Activated CD8-positive, alpha-beta T cell treated with anti-CD3 and anti-CD28 coated beads, Interleukin-2, amount 10 ng/mL, durations not matched to agents 7 days and 5 days (primary cell): ENCODE measurements at regions not wholly inside any gene's neighbourhood (a gene's known extent, or its start where the extent isn't known, plus 50 kb on each side); places are given as distances from the start of the nearest gene placed in this dataset.

ENCODE experiments used
- ATAC-seq: fragments of 150-1000 bp; cut with Tn5 transposase; one replicate; pipeline ENCODE4 v1.10.0; 2021; ENCODE audit warnings: moderate library complexity
- CTCF ChIA-PET: fragments of 350-600 bp; sonication (Branson Sonifier 250); formaldehyde crosslinking; loops from one replicate; lab custom pipeline; 2021; ENCODE audit warnings: antibody characterized with exemption; lab: Charles Lee
- POLR2A ChIA-PET: fragments of 350-600 bp; sonication (Branson Sonifier 250); formaldehyde crosslinking; loops from one replicate; lab custom pipeline; 2021; ENCODE audit warnings: antibody characterized with exemption; lab: Charles Lee
- DNase-seq: peaks from one replicate; pipeline ENCODE4 v3.0.0-alpha.2; 2020
- H3K27ac Mint-ChIP-seq: one replicate; pipeline ENCODE4 v1.8.0; 2021; ENCODE audit warnings: mild to moderate bottlenecking, mixed read lengths
- H3K27me3 Mint-ChIP-seq: one replicate; pipeline ENCODE4 v1.8.0; 2021; ENCODE audit warnings: low read depth, mixed read lengths
- H3K36me3 Mint-ChIP-seq: one replicate; pipeline ENCODE4 v1.8.0; 2021; ENCODE audit warnings: low read depth, mixed read lengths
- H3K4me1 Mint-ChIP-seq: one replicate; pipeline ENCODE4 v1.8.0; 2021; ENCODE audit warnings: low read depth, mixed read lengths
- H3K4me3 Mint-ChIP-seq: one replicate; pipeline ENCODE4 v1.8.0; 2021; ENCODE audit warnings: mild to moderate bottlenecking, mixed read lengths
- H3K9me3 Mint-ChIP-seq: one replicate; pipeline ENCODE4 v1.8.0; 2022; ENCODE audit warnings: mixed read lengths; ENCODE audit not compliant: insufficient read depth

DNA sequence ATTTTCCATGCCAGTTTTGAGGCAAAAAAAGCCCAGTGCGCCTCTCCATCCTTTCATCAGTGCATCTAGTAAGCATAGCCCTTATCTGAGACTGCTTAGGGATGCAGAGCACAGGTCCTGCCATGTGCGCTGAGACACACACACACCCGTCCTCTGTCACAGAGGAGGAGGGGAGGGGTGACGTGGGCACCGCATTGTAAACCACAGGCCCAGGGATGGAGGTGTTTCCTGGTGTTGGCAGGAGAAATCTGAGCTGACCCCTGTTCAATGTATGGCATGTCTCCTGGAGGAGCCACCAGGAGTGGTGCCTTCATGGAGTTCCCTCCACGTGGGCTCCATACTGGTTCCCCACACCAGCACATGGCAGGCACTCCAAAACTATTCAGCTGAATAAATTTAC, 65.8 kb upstream of the HELT start:
- POLR2A ChIA-PET: no interaction called here
- H3K4me3 Mint-ChIP-seq: no peak overlapping the region
- CTCF ChIA-PET: no interaction called here
- ATAC-seq (no peak), DNase-seq (no peak)
- H3K36me3 Mint-ChIP-seq: no peaks in the 10 kb centered on the region
- no peaks in the 10 kb centered on the region for H3K4me1 Mint-ChIP-seq
- H3K27ac Mint-ChIP-seq: no peak overlapping the region
- H3K27me3 Mint-ChIP-seq: peaks cover 12% of the 10 kb centered on the region
- no peaks in the 10 kb centered on the region for H3K9me3 Mint-ChIP-seq

DNA sequence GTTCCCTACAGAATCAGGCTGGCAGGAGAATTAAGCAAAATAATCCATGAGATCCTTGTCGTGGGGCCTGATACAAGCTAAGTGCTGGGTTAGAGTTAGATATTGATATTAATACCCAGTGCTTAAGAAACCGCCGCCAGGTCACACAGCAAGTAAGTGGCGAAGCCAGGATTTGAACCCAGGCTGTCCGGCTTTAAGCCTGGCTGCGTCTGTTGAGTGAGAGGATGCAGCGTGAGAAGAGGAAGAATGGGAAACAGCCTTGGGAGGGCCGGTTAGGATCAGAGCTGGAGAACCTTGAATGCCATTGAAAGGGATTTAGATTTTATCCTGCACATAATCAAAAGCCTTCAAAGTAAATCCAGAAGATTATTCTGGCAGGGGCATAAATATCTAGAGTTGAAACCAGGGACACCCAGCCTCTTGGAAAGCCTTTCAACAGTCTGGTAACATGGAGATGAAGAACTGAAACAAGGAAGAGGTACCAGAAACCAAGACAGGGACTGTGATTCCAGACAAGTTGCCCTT, 64.8 kb upstream of the HELT start:
- no peaks in the 10 kb centered on the region for H3K9me3 Mint-ChIP-seq
- peaks cover 10% of the 10 kb centered on the region for H3K27me3 Mint-ChIP-seq
- peaks cover under 1% of the 10 kb centered on the region for H3K4me1 Mint-ChIP-seq
- no peak for ATAC-seq
- H3K36me3 Mint-ChIP-seq: no peaks in the 10 kb centered on the region
- ChIA-PET POLR2A (no interaction called here), CTCF (no interaction called here)
- no peak overlapping the region for H3K4me3 Mint-ChIP-seq
- DNase-seq: no peak
- H3K27ac Mint-ChIP-seq: no peak overlapping the region

DNA sequence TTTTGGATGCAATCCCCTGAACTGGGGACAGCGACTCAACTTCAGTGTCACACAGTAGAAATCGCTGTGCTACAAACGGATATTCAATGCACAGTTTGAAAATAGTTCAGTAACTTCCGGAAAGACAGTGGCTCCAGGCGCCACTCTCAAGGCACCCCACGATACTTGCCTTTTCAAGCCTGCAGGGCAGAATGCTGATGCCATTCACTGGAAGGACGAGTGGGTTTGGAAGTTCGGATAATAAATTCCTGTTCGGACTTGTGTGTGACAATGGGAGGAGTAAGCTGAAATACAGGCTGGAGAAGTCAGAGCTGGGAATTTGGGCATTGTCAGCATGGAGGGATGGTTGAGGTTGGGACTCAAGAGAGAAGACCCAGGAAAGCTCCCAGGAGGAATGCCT, 64.3 kb upstream of the HELT start:
- ChIA-PET CTCF (no interaction called here), POLR2A (no interaction called here)
- DNase-seq (no peak), ATAC-seq (no peak)
- Mint-ChIP-seq H3K27ac (no peak overlapping the region), H3K9me3 (no peaks in the 10 kb centered on the region), H3K4me1 (peaks cover 2% of the 10 kb centered on the region), H3K27me3 (peaks cover 11% of the 10 kb centered on the region), H3K36me3 (no peaks in the 10 kb centered on the region), H3K4me3 (no peak overlapping the region)

DNA sequence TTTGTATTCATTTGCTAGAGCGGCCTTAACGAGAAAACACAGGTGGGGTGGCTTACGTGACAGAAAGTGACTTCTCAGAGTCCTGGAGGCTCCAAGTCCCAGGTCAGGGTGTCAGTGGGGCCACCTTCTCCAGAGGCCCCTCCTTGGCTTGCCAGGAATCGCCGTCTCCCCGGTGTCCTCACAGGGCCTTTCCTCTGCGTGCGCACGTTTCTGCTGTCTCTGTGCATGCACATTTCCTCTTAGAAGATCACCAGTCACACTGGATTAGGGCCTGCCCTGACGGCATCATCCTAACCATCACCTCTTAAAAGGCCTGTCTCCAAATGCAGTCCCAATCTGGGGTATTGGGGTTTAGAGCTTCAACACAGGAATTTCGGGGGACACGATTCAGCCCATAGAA, 63.8 kb upstream of the HELT start:
- Mint-ChIP-seq H3K27me3 (peaks cover 9% of the 10 kb centered on the region), H3K4me1 (peaks cover 2% of the 10 kb centered on the region), H3K27ac (no peak overlapping the region), H3K9me3 (no peaks in the 10 kb centered on the region), H3K36me3 (no peaks in the 10 kb centered on the region), H3K4me3 (no peak overlapping the region)
- DNase-seq (no peak), ATAC-seq (no peak)
- ChIA-PET POLR2A (no interaction called here), CTCF (no interaction called here)

DNA sequence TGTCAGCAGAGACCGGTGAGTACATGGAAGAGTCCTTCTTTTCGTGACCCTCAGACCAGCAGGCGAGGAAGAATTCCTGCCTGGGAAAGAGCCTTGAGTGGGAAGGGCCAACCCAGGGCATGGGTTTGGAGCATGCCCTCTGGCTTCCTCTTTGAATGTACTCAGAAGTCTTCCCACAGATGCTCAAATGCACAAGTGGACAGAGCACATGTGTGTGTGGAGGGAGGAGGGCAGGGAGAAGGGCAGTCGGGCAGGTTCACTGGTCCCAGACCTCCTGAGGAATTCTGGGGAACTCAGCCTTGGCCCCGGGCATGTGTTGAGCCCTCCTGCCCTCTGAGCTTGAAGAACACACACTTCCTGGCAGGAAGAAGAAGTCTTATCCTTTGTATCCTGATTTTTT, 63.2 kb upstream of the HELT start:
- Mint-ChIP-seq H3K36me3 (no peaks in the 10 kb centered on the region), H3K4me3 (no peak overlapping the region), H3K27me3 (peaks cover 10% of the 10 kb centered on the region), H3K4me1 (peaks cover 2% of the 10 kb centered on the region), H3K9me3 (no peaks in the 10 kb centered on the region), H3K27ac (no peak overlapping the region)
- ChIA-PET CTCF (no interaction called here), POLR2A (no interaction called here)
- ATAC-seq (no peak), DNase-seq (no peak)

DNA sequence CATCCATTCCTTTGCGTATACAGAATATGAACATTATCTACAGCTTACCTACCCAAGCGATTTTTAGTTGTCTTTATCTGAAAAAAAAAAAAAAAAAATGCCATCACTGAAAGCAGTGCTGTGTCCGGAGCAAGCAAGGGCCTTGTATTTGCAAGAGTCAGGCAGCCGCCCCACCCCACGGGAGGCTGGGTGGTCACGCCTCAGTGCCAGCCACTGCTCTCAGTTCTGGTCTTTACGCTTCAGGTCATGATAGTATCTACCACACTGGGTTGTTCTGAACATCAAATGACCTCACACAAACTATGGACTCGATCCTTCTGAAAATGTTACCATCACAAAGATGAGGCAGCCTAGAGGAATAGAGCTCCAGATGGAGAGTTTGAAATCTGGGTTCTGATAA, 62.7 kb upstream of the HELT start:
- H3K4me3 Mint-ChIP-seq: no peak overlapping the region
- peaks cover 2% of the 10 kb centered on the region for H3K4me1 Mint-ChIP-seq
- peaks cover 13% of the 10 kb centered on the region for H3K27me3 Mint-ChIP-seq
- ATAC-seq: no peak
- DNase-seq: no peak
- no peaks in the 10 kb centered on the region for H3K9me3 Mint-ChIP-seq
- H3K27ac Mint-ChIP-seq: no peak overlapping the region
- CTCF ChIA-PET: no interaction called here
- no peaks in the 10 kb centered on the region for H3K36me3 Mint-ChIP-seq
- POLR2A ChIA-PET: no interaction called here

DNA sequence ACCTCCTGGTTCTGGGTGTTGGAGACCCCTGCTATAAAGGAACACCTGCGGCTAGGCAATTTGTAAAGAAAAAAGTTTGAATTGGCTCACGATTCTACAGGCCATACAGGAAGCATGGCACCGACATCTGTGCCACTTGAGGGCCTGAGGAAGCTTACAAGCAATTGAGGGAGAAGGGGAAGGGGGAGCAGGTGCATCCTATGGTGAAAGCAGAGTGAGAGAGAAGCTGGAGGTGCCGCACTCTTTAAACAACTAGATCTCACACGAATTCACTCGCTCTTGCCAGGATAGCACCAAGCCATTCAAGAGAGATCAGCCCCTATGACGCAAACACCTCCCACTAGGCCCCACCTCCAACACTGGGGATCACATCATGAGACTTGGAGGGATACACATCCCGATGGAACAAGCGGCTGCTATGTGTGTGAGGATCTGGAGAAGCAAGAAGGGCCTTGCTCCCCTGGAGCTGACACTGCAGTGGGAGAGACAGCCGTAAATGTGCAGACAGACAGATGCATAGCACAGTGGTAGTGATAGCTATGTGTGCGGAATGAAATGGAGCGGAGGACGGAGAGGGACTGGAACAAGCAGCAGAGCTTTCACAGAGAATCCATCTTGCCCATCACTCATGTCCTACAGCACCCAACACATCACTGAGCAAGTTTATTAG, 60.7 kb upstream of the HELT start:
- peaks cover 2% of the 10 kb centered on the region for H3K4me1 Mint-ChIP-seq
- no peak overlapping the region for H3K27ac Mint-ChIP-seq
- no peak for ATAC-seq
- H3K36me3 Mint-ChIP-seq: no peaks in the 10 kb centered on the region
- H3K4me3 Mint-ChIP-seq: no peak overlapping the region
- H3K27me3 Mint-ChIP-seq: peaks cover 13% of the 10 kb centered on the region
- ChIA-PET CTCF (interaction anchor here (1.2 kb wide), 1 partner anchor 212 kb away, joined by 3 read pairs; no protein-coding TSS in a partner anchor), POLR2A (no interaction called here)
- DNase-seq: no peak
- no peaks in the 10 kb centered on the region for H3K9me3 Mint-ChIP-seq

DNA sequence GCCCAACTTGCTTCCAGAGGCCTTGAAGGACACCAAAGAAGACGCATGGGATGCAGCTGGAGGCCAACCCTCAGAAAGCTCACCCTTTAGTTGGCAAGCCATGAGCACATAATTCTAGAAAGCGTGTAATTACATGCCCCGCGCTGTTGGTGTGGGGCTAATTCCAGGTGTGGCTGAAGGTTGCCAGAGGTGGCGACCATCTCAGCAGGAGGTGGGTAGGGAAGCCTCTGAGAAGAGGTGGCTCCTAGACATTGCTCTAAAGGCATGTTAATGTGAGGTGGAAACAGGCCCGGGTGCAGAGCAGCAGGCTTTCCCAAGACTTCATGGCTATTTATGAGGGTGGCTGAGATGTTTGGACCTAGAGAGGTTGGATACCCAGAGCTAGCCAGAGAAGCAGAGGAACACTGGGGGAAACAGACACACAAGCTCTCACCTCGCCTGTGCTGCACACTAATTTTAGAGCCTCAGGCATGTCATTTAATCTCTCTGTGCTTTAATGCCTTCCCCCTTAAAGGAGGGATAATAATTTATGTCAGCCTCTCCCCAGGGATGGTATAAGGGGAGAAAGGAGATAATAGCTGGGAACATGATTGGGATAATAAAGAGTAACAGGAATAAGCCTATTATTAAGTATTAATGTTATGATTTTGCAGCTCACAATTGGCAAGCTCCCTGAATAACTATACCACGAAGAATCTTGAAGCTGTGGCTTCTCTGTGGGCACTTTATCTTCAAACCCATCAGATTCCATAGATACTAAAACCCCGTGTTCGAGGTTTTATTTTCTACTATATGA, 60.0 kb upstream of the HELT start:
- Mint-ChIP-seq H3K4me1 (peaks cover 2% of the 10 kb centered on the region), H3K9me3 (no peaks in the 10 kb centered on the region), H3K27ac (no peak overlapping the region), H3K4me3 (no peak overlapping the region), H3K27me3 (peaks cover 13% of the 10 kb centered on the region), H3K36me3 (no peaks in the 10 kb centered on the region)
- no peak for DNase-seq
- POLR2A ChIA-PET: no interaction called here
- CTCF ChIA-PET: interaction anchor here (1.2 kb wide), 1 partner anchor 213 kb away, joined by 3 read pairs; no protein-coding TSS in a partner anchor
- ATAC-seq: no peak

DNA sequence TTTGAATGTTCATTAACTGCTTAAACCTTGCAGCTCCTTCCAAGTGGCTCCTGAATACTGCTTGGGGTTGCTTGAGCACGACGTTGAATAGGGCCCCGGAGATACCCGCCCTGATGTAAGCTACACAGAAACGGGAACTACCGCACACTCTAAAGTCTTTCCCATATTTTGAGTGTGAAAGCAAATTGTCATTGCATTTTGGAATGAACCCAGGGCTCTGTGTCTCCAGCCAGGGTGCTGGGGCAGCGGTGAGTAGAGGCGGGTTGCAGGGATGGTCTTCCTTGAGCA, 59.4 kb upstream of the HELT start:
- H3K9me3 Mint-ChIP-seq: no peaks in the 10 kb centered on the region
- H3K4me1 Mint-ChIP-seq: peaks cover 2% of the 10 kb centered on the region
- peaks cover 13% of the 10 kb centered on the region for H3K27me3 Mint-ChIP-seq
- ChIA-PET CTCF (no interaction called here), POLR2A (no interaction called here)
- DNase-seq (no peak), ATAC-seq (no peak)
- no peak overlapping the region for H3K27ac Mint-ChIP-seq
- H3K4me3 Mint-ChIP-seq: no peak overlapping the region
- no peaks in the 10 kb centered on the region for H3K36me3 Mint-ChIP-seq

DNA sequence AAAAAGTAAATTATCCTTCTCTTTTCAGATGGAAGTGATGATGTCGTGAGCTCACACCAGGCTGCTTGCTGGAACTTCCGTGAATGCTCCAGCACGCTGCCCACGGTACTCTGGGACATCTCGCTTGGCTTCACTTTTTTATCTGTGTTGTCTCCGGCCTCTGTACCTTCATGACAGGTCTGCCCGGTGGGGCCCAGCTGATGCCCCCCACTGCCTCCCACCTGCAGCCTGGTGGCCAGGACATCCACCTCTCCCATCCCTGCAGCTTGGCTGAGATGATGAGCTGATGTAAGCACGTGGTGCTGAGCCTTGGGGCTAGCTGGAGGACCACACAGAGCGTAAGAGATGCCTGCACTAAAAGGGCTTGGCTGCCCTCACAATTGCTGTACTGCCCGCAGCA, 59.0 kb upstream of the HELT start:
- CTCF ChIA-PET: no interaction called here
- H3K4me1 Mint-ChIP-seq: peaks cover 2% of the 10 kb centered on the region
- DNase-seq (no peak), ATAC-seq (no peak)
- H3K27ac Mint-ChIP-seq: no peak overlapping the region
- no peak overlapping the region for H3K4me3 Mint-ChIP-seq
- POLR2A ChIA-PET: no interaction called here
- H3K36me3 Mint-ChIP-seq: no peaks in the 10 kb centered on the region
- H3K27me3 Mint-ChIP-seq: peaks cover 13% of the 10 kb centered on the region
- H3K9me3 Mint-ChIP-seq: no peaks in the 10 kb centered on the region

DNA sequence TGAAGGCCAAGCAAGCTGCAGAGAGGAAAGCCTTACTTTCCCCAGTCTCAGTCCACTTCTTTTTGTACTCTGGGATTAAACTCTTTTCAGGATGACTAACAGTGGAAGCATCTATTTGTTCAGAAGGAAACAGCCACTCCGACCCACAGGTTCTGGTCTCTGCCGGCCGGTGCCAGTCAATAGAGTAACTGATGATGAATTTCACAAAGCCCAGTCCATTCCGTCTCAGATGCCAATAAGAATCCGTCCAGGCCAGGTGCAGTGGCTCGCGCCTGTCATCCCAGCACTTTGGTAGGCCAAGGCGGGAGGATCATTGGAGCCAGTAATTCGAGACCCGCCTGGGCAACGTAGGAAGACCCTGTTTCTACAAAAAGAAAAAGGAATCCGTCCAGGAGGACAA, 58.5 kb upstream of the HELT start:
- Mint-ChIP-seq H3K36me3 (no peaks in the 10 kb centered on the region), H3K27ac (no peak overlapping the region), H3K4me3 (no peak overlapping the region), H3K4me1 (peaks cover 2% of the 10 kb centered on the region), H3K9me3 (peaks cover under 1% of the 10 kb centered on the region), H3K27me3 (peaks cover 13% of the 10 kb centered on the region)
- DNase-seq (no peak), ATAC-seq (no peak)
- CTCF ChIA-PET: no interaction called here
- POLR2A ChIA-PET: no interaction called here

DNA sequence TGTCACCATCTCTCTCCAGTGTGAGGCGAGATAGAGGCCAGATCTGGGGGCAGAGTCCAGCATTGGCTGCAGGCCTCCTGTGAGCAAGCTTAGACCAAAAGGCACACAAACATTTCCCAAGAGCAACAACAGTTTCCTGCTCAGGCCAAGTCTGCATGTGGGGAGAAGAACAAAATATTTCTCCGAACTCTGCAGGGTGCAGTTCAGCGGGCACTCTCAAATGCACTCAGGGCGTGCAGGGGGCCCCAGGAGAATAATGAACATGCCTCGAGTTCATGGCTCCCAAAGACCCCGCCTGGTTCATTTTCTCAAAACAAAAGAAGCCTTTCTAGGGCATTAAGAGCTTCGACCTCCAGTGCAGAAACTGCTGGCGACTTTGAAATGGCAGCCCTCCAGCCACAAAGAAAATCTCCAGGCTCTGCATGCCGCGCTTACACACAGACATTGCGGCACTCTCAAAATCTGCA, 57.8 kb upstream of the HELT start:
- H3K9me3 Mint-ChIP-seq: peaks cover 4% of the 10 kb centered on the region
- peaks cover 15% of the 10 kb centered on the region for H3K27me3 Mint-ChIP-seq
- no peak for DNase-seq
- peaks cover 3% of the 10 kb centered on the region for H3K36me3 Mint-ChIP-seq
- peaks cover 4% of the 10 kb centered on the region for H3K4me1 Mint-ChIP-seq
- ChIA-PET CTCF (no interaction called here), POLR2A (no interaction called here)
- no peak overlapping the region for H3K4me3 Mint-ChIP-seq
- no peak overlapping the region for H3K27ac Mint-ChIP-seq
- no peak for ATAC-seq
